ENCODE measurements at regions not wholly inside any gene's neighbourhood (a gene's known extent, or its start where the extent isn't known, plus 50 kb on each side); places are given as distances from the start of the nearest gene placed in this dataset.

DNA sequence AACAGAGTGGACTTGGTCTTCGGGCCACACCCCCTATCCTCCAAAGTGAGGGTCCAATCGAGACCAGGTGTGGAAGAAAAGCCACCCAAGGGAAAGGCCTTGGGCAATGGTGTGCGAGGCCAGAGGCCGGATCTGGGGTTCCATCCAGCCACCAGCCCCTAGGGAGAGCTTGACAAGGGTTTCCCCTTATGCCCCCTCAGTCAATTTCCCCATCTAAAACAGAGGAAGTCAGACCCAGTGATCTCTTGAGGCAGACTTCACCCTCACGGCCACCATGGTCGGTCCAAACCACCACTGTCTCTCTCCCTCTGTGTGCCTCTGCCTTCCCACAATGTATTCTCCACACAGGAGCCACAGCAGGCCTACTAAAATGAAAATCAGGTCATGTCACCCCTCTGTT, 82.9 kb downstream of the C5orf15 start:
- no peak for TF ChIP-seq CTCF (IDR thresholded peaks at IDR 0.05)
- no peak for TF ChIP-seq ZFX (IDR thresholded peaks at IDR 0.05; ENCODE audit: borderline replicate concordance)
